Astrocyte (in vitro differentiated cells and primary cell): ENCODE measurements at regions not wholly inside any gene's neighbourhood (a gene's known extent, or its start where the extent isn't known, plus 50 kb on each side); places are given as distances from the start of the nearest gene placed in this dataset.

ENCODE experiments used
- DNase-seq: peaks from one replicate; pipeline ENCODE4 v3.0.0-alpha.2; 2010; ENCODE audit warnings: low read depth
- FAIRE-seq: peaks from 2 replicates; lab custom pipeline; 2011; peaks lifted over from hg19 to GRCh38; lab: Jason Lieb, UNC
- H2AFZ ChIP-seq: 2 replicates; pipeline ENCODE4 v1.6.0; 2012; ENCODE audit warnings: low read depth, low read length, inconsistent platforms
- H3K27ac ChIP-seq: 2 replicates; pipeline ENCODE4 v1.5.1; 2011; ENCODE audit warnings: low read depth, low read length, inconsistent platforms
- H3K27me3 ChIP-seq: 2 replicates; pipeline ENCODE4 v1.6.0; 2011; ENCODE audit warnings: low read length, inconsistent platforms; ENCODE audit not compliant: insufficient read depth
- H3K36me3 ChIP-seq: 2 replicates; pipeline ENCODE4 v1.5.1; 2011; ENCODE audit warnings: low read length, inconsistent platforms; ENCODE audit not compliant: insufficient read depth
- H3K4me1 ChIP-seq: 2 replicates; pipeline ENCODE4 v1.5.1; 2011; ENCODE audit warnings: low read length, inconsistent platforms; ENCODE audit not compliant: insufficient read depth
- H3K4me2 ChIP-seq: 2 replicates; pipeline ENCODE4 v1.6.0; 2012; ENCODE audit warnings: low read length, inconsistent platforms
- H3K4me3 ChIP-seq: 2 replicates; pipeline ENCODE4 v1.5.1; 2011; ENCODE audit warnings: low read depth, mild to moderate bottlenecking, low read length, inconsistent platforms; ENCODE audit not compliant: insufficient read depth
- H3K79me2 ChIP-seq: 2 replicates; pipeline ENCODE4 v1.6.0; 2012; ENCODE audit warnings: mild to moderate bottlenecking, low read length, inconsistent platforms; ENCODE audit not compliant: insufficient read depth
- H3K9ac ChIP-seq: 2 replicates; pipeline ENCODE4 v1.6.0; 2012; ENCODE audit warnings: mild to moderate bottlenecking, low read length, inconsistent platforms
- H3K9me3 ChIP-seq: 2 replicates; pipeline ENCODE4 v1.5.1; 2012; ENCODE audit warnings: low read depth, mild to moderate bottlenecking, low read length, inconsistent platforms; ENCODE audit not compliant: insufficient read depth
- H4K20me1 ChIP-seq: 2 replicates; pipeline ENCODE4 v1.6.0; 2012; ENCODE audit warnings: low read length, inconsistent platforms; ENCODE audit not compliant: insufficient read depth
- H3K27ac Mint-ChIP-seq: one replicate; pipeline ENCODE4 v1.8.0; 2021; ENCODE audit warnings: mild to moderate bottlenecking, mixed read lengths; ENCODE audit not compliant: unreplicated experiment
- H3K27me3 Mint-ChIP-seq: one replicate; pipeline ENCODE4 v1.8.0; 2021; ENCODE audit warnings: low read depth, mixed read lengths; ENCODE audit not compliant: unreplicated experiment
- H3K36me3 Mint-ChIP-seq: one replicate; pipeline ENCODE4 v1.8.0; 2021; ENCODE audit warnings: low read depth, mixed read lengths; ENCODE audit not compliant: unreplicated experiment
- H3K4me1 Mint-ChIP-seq: one replicate; pipeline ENCODE4 v1.8.0; 2021; ENCODE audit warnings: low read depth, mixed read lengths; ENCODE audit not compliant: unreplicated experiment
- H3K4me3 Mint-ChIP-seq: one replicate; pipeline ENCODE4 v1.8.0; 2021; ENCODE audit warnings: mild to moderate bottlenecking, moderate library complexity, mixed read lengths; ENCODE audit not compliant: unreplicated experiment
- H3K9me3 Mint-ChIP-seq: one replicate; pipeline ENCODE4 v1.8.0; 2021; ENCODE audit warnings: mild to moderate bottlenecking, mixed read lengths; ENCODE audit not compliant: unreplicated experiment
- CTCF ChIP-seq: IDR thresholded peaks from 2 replicates; pipeline ENCODE4 v1.5.1; 2011; ENCODE audit warnings: low read depth, mild to moderate bottlenecking, inconsistent platforms, low read length, moderate library complexity; ENCODE audit not compliant: insufficient read depth
- EZH2 ChIP-seq: IDR thresholded peaks from 2 replicates; pipeline ENCODE4 v1.6.1; 2012; ENCODE audit warnings: mild to moderate bottlenecking, low read length, inconsistent platforms; ENCODE audit not compliant: insufficient read depth

GRCh38 chr4:13678186-13678924, 50.8 kb upstream of the BOD1L1 start:
- Histone ChIP-seq H3K4me2 (no peak overlapping the region), H3K4me3 (no peak overlapping the region), H4K20me1 (no peaks in the 10 kb centered on the region), H3K79me2 (no peaks in the 10 kb centered on the region), H3K4me1 (no peaks in the 10 kb centered on the region), H3K27ac (no peak overlapping the region), H3K9me3 (no peaks in the 10 kb centered on the region), H3K9ac (no peak overlapping the region), H3K36me3 (no peaks in the 10 kb centered on the region), H3K27me3 (no peaks in the 10 kb centered on the region), H2AFZ (no peak overlapping the region)
- TF ChIP-seq CTCF (no peak), EZH2 (no peak)
- Mint-ChIP-seq H3K36me3 (no peaks in the 10 kb centered on the region), H3K27me3 (no peaks in the 10 kb centered on the region), H3K4me1 (no peaks in the 10 kb centered on the region), H3K4me3 (no peak overlapping the region), H3K27ac (no peak overlapping the region), H3K9me3 (peaks cover 7% of the 10 kb centered on the region)
- DNase-seq (peak; percentile 23), FAIRE-seq (no peak)

- H3K4me3 Mint-ChIP-seq = no peak overlapping the region
- Histone ChIP-seq H3K4me3 (no peak overlapping the region), H3K9ac (no peak overlapping the region), H3K9me3 (no peaks in the 10 kb centered on the region), H3K4me1 (no peaks in the 10 kb centered on the region), H3K79me2 (no peaks in the 10 kb centered on the region), H4K20me1 (no peaks in the 10 kb centered on the region), H2AFZ (no peak overlapping the region), H3K36me3 (no peaks in the 10 kb centered on the region), H3K27me3 (no peaks in the 10 kb centered on the region), H3K27ac (no peak overlapping the region), H3K4me2 (no peak overlapping the region)
- no peak for DNase-seq
- H3K27me3 Mint-ChIP-seq = no peaks in the 10 kb centered on the region
- no peak overlapping the region for H3K27ac Mint-ChIP-seq
- no peaks in the 10 kb centered on the region for H3K4me1 Mint-ChIP-seq
- TF ChIP-seq CTCF (no peak), EZH2 (no peak)
- no peaks in the 10 kb centered on the region for H3K36me3 Mint-ChIP-seq
- peaks cover 7% of the 10 kb centered on the region for H3K9me3 Mint-ChIP-seq
- no peak for FAIRE-seq
Observed at GRCh38 chr4:13681570-13681969, 54.0 kb upstream of the BOD1L1 start.

DNA sequence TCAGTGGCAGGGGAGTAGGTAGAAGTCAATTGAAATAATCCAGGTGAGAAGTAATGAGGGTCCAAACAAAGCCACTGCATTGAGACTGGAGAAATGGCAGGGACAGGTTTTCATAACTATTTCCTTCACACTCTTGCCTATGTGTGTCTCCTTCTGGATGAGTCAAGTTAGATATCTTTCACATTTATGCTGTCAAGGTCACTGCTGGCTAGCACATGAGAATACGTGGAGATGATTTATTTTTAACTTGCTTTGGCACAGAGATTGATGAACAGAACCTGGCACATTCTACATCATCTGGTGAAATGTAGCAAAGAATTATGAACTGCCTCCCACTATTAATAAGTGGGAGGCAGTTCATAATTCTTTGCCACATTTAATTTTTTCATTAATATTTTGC, 66.7 kb upstream of the BOD1L1 start:
- H3K27me3 ChIP-seq = no peaks in the 10 kb centered on the region
- H3K27me3 Mint-ChIP-seq = peaks cover 3% of the 10 kb centered on the region
- peaks cover 3% of the 10 kb centered on the region for H3K9me3 Mint-ChIP-seq
- no peak overlapping the region for H3K4me2 ChIP-seq
- FAIRE-seq (no peak), DNase-seq (no peak)
- H3K79me2 ChIP-seq = no peaks in the 10 kb centered on the region
- no peaks in the 10 kb centered on the region for H3K36me3 Mint-ChIP-seq
- no peaks in the 10 kb centered on the region for H3K36me3 ChIP-seq
- H3K9ac ChIP-seq = no peak overlapping the region
- no peak overlapping the region for H3K27ac ChIP-seq
- no peaks in the 10 kb centered on the region for H4K20me1 ChIP-seq
- H3K9me3 ChIP-seq = no peaks in the 10 kb centered on the region
- TF ChIP-seq EZH2 (no peak), CTCF (no peak)
- H3K4me3 Mint-ChIP-seq = no peak overlapping the region
- no peak overlapping the region for H2AFZ ChIP-seq
- no peaks in the 10 kb centered on the region for H3K4me1 Mint-ChIP-seq
- no peak overlapping the region for H3K4me3 ChIP-seq
- H3K27ac Mint-ChIP-seq = no peak overlapping the region
- H3K4me1 ChIP-seq = no peaks in the 10 kb centered on the region
